NCI-H460 (cell line): ENCODE measurements at regions not wholly inside any gene's neighbourhood (a gene's known extent, or its start where the extent isn't known, plus 50 kb on each side); places are given as distances from the start of the nearest gene placed in this dataset.

ENCODE experiments used
- DNase-seq: peaks from one replicate; pipeline ENCODE4 v3.0.0-alpha.2; 2016; ENCODE audit warnings: low read depth; ENCODE audit errors: extremely low read depth

DNA sequence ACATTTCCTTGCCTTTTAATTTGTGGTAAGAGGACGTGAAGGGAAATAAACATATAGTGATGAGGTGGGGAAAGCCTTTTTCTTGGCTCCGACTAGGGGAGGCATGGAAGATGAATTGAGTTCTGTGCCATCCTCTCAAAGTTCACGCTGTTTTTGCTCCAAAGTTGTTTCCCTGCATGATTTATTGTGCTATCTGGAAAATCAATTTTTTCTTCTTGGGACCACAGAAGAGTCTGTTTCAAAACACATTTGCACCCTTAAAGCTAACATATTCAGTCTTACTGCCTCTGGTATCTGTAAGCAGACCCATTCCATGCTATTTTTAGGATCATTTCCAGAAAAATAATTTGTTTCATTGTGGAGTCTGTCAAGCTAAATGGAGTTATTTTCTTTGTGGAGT lies 57.6 kb upstream of the KCNG1 start:
- DNase-seq: no peak

DNA sequence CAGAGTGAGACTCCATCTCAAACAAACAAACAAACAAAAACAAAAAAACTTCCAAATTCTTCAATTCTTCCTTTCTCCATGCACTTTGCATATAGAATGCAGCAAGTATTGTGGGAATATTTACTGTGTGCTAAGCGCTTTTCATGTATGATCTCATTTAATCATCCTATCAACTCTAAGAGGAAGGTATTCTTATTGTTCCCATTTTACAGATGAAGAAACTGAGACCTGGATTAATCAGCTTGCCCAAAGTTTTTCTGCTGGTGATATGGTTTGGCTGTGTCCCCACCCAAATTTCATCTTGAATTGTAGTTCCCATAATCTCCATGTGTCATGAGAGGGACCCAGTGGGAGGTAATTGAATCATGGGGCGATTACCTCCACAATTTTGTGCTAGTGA lies 56.6 kb upstream of the KCNG1 start:
- no peak for DNase-seq

DNA sequence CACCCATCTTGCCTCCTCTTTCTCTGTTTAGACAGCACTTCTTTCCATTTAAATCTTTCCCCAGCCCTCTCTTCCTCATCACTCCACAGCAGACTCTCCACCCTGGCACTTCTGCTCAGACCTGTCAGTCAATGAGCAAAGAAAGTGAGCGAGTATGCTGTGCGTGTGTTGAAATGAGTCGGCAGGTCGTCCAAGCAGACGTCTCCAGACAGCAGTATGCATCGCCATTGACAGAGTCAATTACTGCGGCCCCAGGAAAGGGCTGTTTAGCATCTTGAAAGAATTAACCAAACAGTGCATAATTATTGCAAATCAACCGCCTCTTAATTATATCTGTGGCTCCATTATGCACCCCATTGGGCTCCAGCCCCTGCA lies 54.8 kb upstream of the KCNG1 start:
- DNase-seq: no peak

DNA sequence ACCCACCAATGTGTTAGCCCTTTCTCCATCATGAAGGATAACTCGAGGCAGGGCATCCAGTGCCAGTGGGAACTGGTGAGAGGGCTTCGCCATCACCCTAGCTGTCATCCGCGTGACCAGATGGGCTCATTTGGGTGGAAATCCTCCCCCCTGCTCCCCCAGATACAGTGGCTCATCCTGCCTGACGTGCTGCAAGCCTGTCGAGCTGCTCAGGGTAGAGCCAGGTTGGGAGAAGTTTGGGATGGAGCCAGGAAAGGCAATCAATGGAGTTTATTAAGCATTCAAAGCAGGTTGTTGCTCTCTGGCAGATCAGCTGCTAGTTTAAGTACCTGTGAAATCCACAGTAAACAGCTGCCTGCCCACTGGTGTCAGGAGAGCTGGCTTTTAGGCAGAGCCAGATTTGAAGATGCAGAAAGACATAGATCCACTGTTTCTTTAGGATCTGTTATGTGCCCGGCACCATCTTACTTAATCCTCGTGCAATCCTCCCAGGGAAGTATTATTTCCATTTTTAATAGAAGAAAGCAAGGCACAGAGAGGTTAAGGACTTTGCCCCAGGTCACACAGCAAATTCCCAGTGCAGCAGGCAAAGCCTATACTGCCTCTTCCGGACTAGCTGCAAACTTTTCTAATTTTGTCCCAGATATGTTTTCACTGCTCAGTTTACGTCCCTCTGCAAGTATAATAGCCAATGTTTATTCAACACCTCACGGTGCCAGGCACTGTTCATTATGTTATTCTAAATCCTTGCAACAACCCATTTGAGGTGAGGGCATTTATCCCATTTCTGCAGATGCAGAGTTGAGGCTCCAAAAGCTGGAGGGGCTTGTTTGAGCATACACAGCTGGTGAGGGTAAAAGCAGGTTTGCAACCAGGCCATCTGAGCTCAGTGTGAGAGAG lies 54.1 kb upstream of the KCNG1 start:
- no peak for DNase-seq

DNA sequence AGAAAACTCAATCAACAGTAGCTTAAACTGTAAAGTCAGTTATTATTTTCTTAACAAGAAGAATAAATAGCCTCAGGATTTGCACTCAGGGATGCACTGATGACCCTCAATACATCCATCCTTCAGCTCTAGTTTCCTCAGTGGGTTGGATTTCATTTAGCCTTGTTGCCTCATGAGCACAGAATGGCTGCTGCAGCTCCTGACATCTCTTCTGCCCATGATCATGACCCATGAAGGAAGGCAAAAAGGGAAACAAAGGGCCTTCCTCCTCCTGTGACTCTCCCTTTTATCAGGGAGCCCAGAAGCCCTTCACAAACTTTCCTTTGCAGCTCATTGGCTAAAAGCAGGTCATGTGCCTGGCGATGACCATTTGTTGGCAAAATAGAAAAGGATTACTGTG lies 51.2 kb upstream of the KCNG1 start:
- no peak for DNase-seq
